ENCODE measurements at regions not wholly inside any gene's neighbourhood (a gene's known extent, or its start where the extent isn't known, plus 50 kb on each side); places are given as distances from the start of the nearest gene placed in this dataset.
"Not testable (repeated sequence)": the region's sequence is repeated elsewhere in the genome, so short reads cannot be mapped to it uniquely, and the experiment has no call there.

GRCh38 chr11:27241311-27242122, 121.5 kb downstream of the CCDC34 start:
- DNase-seq, result no peak

DNA sequence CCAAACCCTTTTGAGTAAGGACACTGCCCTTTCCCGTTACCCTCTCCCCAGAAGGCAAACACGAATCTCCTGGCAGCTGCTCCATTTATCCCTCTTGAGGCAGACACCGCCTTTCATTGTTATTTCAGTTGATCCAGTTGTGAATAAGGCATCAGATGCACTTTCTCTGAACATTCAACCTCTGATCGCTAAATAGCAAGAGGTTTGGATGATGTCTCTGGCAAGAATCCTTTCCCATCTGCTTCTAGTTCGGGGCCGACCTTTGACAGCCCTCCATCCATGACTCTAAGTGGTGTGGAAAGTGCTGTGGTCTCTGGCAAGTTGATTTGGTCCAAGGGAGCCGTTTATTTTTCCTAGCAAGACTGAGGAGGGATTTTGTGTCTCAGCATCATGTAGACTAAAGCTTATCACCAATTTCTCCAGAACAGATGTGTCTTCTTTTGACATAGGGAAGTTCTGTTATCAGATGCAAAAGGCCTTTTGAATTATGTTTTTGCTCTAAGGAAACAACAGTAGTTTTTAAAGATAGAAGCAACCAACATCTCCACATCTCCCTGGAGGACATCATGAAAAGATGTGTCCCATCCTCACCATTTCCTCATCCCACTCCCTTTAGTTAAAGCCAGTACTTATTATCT, 123.6 kb downstream of the CCDC34 start:
- DNase-seq, result no peak

- no peak for DNase-seq
Measured at GRCh38 chr11:27238811-27239210, 124.2 kb downstream of the CCDC34 start.

GRCh38 chr11:27237643-27238042, 125.4 kb downstream of the CCDC34 start:
- DNase-seq, result no peak

GRCh38 chr11:27234961-27235360, 128.1 kb downstream of the CCDC34 start:
- DNase-seq, result no peak

GRCh38 chr11:27234043-27234668, 128.9 kb downstream of the CCDC34 start:
- no peak for DNase-seq

- DNase-seq, result no peak
Measured at GRCh38 chr11:27233654-27234042, 129.4 kb downstream of the CCDC34 start.

- no peak for DNase-seq
Measured at GRCh38 chr11:27231530-27231929, 131.5 kb downstream of the CCDC34 start.

DNA sequence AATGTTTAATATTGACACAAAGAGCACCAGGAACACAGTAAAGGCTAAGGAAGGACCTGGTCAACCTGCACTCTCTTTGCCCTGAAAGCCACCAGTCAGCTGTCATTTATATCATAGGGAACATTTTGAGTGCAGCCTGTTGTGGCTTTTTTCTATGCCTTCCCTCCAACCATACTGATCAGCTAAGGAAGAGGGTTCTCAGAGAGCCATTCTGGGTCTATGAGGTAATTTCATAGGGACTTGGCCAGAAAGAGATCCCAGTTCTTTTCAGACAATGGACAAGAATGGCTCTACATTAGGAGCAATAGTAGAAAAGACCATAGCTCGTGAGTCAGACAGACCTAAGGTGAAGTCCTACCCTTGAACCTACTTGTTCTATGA, 132.8 kb downstream of the CCDC34 start:
- no peak for DNase-seq

DNA sequence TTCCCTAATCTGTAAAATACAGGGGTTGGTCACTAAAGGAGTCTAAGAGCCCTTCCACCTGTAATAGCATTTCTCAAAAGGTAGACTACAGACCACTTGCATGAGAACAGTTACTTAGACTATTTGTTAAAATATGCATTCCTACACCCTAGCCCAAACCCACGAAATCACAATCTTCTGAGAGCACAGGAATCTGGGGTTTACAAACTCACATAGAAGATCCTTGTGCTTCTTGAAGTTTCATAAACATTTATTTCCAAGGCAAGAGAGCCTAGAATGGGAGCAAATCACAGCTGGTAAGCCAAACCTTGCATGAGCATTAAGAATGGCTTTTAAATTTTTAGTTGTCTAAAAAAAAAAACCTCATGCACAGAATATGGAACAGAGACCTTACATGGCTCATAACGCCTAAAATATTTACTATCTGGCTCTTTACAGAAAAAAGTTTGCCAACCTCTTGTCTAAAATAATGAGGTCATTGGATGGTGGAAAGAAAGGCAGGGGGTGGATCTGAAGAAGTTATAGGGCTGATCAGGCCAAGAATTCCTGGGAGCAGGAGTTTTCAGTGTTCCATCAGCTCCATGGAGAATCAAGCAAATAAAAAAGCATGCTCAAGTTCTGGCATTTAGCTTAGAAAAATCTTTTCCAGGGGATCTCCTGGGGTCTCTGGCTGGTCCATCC, 133.4 kb downstream of the CCDC34 start:
- no peak for DNase-seq

GRCh38 chr11:27228906-27229290, 134.1 kb downstream of the CCDC34 start:
- DNase-seq, result no peak

GRCh38 chr11:27228232-27228905, 134.6 kb downstream of the CCDC34 start:
- DNase-seq, result no peak

DNA sequence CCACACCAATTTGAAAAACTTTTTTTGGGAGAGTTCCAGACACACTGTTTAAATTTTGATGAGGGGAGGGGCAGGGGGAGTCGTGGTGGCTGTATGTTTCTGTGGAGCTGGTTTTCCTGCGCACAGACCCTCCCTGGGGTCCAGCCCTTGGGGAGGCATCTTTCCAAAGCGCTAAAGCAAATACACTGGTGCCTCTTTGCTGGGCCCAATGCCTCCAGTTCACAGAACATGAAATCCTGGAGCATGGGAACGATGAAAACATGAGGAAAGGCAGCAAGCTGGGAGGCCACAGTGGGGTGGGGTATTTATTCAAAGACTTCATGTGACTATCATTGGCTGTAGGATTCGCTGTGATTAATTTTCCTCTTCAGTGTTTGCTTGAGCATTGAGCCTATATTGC, 135.3 kb downstream of the CCDC34 start:
- DNase-seq, result no peak

GRCh38 chr11:27219487-27220039, 143.5 kb downstream of the CCDC34 start:
- DNase-seq, result not testable (repeated sequence)

- DNase-seq, result peak; percentile 39
Measured at GRCh38 chr11:27218421-27219038, 144.5 kb downstream of the CCDC34 start.

GRCh38 chr11:27217948-27218420, 145.0 kb downstream of the CCDC34 start:
- peak; percentile 34 for DNase-seq

- no peak for DNase-seq
Measured at GRCh38 chr11:27217496-27217895, 145.5 kb downstream of the CCDC34 start.

GRCh38 chr11:27216270-27217149, 146.5 kb downstream of the CCDC34 start:
- peak; percentile 62 for DNase-seq

- peak; percentile 32 for DNase-seq
Measured at GRCh38 chr11:27215471-27216269, 147.3 kb downstream of the CCDC34 start.

DNA sequence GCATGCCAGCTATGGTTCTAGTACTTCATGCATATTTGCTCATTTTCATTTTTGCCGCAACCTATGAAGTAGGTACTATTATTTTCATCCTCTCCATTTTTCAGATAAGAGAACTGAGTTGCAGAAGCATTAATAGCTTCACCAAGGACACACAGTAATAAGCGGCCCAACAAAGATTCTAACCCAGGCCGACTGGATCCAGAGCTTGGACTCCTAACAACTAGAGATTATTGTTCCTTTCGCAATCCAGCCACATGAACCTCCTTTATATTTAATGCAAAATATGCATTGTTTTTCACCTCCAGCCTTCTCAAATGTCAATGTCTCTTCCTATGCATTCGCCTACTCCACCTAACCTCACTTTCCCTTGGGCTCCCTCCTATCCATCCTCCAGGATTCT, 148.3 kb downstream of the CCDC34 start:
- DNase-seq, result no peak
